Kidney tubule cell (primary cell): ENCODE measurements at regions not wholly inside any gene's neighbourhood (a gene's known extent, or its start where the extent isn't known, plus 50 kb on each side); places are given as distances from the start of the nearest gene placed in this dataset.
A peak's percentile ranks its signal among the peaks of the same experiment; 100 is the strongest.
"Not testable (repeated sequence)": the region's sequence is repeated elsewhere in the genome, so short reads cannot be mapped to it uniquely, and the experiment has no call there.

Source experiments
- DNase-seq: peaks from one replicate; pipeline ENCODE4 v3.0.0-alpha.2; 2018; ENCODE audit warnings: low spot score

- DNase-seq: no peak
Observed at GRCh38 chr21:41589131-41589530, 81.2 kb upstream of the TMPRSS2 start.

GRCh38 chr21:41585199-41585994 is 77.4 kb upstream of the TMPRSS2 start:
- DNase-seq: no peak

GRCh38 chr21:41584603-41585176 is 76.7 kb upstream of the TMPRSS2 start:
- DNase-seq: no peak

DNA sequence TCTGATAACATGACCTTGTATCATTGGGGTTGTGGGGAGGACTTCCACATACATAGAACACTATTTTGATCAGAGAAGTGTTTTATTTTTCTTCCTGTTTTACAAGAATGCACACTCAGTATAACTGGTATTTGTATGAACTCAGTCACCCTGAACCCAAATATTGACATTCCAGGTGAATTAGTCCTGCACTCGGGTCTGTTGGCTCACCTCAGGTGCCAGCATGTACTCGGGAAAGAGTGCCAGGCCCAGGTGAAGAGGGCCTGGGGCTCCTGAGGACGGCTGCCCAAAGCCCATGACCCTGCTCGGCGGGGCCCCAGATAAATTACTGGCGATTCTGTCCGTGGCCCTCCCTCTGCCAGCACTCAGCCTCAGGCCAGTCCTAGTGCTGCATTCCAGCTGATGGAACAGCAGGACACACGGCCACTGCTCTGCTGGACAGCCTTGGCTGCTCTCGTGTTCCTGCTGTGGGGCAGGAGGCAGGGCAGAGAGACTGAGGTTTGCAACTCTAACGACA is 75.4 kb upstream of the TMPRSS2 start:
- DNase-seq: peak; percentile 87

DNA sequence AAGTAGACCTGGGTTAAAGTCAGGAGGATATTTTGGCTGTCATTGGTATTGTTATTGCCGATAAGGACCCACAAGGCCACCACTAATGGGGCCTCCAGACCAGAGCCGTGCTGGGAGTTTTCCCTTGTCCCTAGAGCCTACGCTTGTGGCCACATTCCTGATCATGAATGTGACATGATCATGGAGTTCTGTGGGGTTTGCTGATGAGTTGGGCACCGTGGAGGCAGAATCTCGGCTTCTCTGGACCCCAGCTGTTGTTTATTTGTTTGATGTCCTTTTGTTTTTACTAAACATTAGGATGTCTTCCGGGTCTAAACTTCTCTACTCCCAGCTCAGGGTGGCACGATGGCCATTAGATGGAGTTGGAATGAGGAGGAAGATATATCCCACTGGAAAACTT is 74.9 kb upstream of the TMPRSS2 start:
- no peak for DNase-seq

GRCh38 chr21:41582298-41582840 is 74.4 kb upstream of the TMPRSS2 start:
- no peak for DNase-seq

DNA sequence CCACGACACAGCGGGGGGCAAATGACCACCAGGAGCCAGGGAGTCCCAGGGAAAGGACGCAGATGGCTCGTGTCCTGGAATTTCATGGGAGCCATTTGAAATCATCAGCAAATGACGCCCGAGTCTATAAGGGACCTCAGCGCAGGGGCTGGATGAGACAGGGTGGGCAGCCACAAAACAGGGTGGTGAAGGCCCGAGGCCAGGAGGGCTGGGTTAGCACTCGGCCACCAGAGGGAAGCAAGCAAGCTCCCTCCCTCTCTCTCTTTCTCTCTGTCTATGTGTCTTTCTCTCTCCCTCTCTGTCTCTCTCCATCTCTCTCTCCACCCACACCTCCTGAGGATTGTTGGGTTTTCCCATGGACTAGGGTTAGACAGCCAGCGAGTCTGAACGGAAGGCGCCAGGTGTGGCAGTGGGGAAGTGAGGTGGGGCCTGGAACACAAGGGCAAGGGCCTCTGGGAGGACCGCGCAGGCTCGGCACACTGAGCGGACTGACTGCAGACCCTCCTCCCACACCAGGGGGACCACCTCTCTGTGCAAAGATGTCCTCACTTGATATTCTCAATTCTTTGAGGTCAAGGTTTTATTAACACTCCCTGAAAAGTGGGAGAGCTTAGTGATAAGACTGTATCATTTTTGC is 73.8 kb upstream of the TMPRSS2 start:
- no peak for DNase-seq

- DNase-seq: peak; percentile 87
Observed at GRCh38 chr21:41580758-41581554, 73.0 kb upstream of the TMPRSS2 start.

GRCh38 chr21:41579692-41580091 is 71.7 kb upstream of the TMPRSS2 start:
- DNase-seq: no peak

- no peak for DNase-seq
Observed at GRCh38 chr21:41578716-41579115, 70.8 kb upstream of the TMPRSS2 start.

GRCh38 chr21:41578083-41578482 is 70.1 kb upstream of the TMPRSS2 start:
- DNase-seq: no peak

DNA sequence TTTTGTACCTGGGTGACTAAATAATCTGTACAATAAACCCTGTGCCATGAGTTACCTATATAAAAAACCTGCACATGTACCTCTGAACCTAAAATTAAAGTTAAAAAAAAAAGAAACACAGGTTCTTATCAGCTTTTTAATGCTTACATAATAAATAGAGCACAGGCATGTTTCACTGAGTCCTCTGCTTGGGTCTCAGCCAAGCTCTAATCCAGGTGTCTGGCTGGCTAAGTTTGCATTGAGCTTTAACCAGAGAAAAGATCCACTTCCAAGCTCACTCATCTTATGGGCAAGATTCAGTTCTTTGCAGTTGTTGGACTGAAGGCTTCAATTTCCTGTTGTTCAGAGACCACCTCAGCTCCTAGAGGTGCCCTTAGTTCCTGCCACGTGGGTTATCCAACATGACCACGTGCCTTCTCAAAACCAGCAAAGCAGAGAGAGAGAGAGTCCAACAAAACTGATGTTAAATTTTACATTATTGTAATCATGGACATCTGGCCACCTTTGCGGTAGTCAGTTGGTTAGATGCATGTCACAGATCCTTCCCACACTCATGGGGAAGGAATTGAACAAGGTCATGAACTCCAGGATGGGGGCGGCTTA is 68.2 kb upstream of the TMPRSS2 start:
- no peak for DNase-seq

DNA sequence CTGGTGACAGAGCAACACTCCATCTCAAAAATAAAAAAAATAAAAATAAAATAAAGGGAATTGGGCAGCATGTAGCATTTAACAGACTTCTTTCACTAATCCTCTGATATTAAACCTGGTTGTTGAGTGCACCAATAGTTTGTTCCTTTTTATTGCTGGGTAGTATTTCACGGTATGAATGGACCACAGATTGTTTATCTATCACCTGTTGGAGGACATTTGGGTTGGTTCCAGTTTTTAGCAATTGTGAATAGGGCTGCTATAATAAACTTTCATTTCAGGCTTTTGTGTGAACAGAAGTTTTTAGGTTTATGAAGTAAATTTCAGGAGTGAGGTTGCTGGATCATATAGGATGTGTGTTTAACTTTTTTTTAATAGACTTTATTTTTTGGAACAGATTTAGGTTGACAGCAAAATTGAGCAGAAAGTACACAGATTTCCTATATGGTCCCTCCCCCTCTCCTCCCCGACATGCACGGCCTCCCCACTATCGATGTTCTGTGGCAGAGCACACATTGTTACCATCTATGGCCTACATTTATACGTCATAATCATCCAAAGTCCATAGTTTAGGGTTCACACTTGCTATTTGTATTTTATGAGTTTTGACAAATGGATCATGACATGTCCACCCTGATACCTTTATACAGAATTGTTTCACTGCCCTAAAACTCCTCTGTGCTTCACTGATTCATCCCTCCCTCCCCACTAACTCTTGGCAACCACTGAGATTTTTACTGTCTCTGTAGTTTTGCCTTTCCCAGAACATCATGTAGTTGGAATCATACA is 66.1 kb upstream of the TMPRSS2 start:
- no peak for DNase-seq

DNA sequence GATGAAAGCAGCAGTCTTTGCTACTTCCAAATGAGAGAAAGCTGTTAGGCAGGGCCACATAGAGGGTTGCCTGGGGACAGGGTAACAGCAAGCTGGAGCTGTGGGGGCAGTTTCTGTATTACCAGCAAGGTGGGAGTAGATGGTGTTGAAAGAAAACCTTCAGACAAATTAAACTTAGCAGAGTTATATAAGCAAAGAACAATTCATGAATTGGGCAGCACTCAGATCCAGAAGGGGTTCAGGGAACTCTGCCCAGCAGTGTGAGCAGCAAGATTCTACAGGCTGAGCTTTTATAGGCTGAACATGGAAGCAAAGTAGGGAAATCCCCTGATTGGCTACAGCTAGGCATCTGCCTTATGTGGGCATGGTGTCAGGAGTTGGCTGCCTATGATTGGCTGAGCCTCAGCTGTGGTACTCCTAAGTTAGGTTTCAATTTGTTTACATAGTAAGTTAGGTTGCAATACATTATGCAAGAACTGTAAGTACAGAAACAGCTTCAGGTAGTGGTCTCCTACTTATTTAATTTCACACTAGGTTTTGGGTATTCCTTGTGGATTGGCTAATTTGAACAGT is 64.1 kb upstream of the TMPRSS2 start:
- DNase-seq: no peak

- DNase-seq: no peak
Observed at GRCh38 chr21:41570791-41571355, 62.9 kb upstream of the TMPRSS2 start.

GRCh38 chr21:41568606-41569385 is 60.8 kb upstream of the TMPRSS2 start:
- DNase-seq: no peak

GRCh38 chr21:41567901-41568510 is 60.0 kb upstream of the TMPRSS2 start:
- no peak for DNase-seq

GRCh38 chr21:41567237-41567636 is 59.3 kb upstream of the TMPRSS2 start:
- DNase-seq: not testable (repeated sequence)

- DNase-seq: no peak
Observed at GRCh38 chr21:41566500-41567014, 58.6 kb upstream of the TMPRSS2 start.
